Bronchial epithelial cell (primary cell): ENCODE measurements at regions not wholly inside any gene's neighbourhood (a gene's known extent, or its start where the extent isn't known, plus 50 kb on each side); places are given as distances from the start of the nearest gene placed in this dataset.

ENCODE experiments used
- DNase-seq: peaks from one replicate; pipeline ENCODE4 v3.0.0-alpha.2; 2010; ENCODE audit warnings: low read depth
- FAIRE-seq: peaks from 2 replicates; lab custom pipeline; 2011; peaks lifted over from hg19 to GRCh38; lab: Jason Lieb, UNC
- H3K27me3 ChIP-seq: 2 replicates; pipeline ENCODE4 v1.5.1; 2011; ENCODE audit warnings: low read length; ENCODE audit not compliant: control insufficient read depth, insufficient read depth
- H3K36me3 ChIP-seq: 2 replicates; pipeline ENCODE4 v1.5.1; 2011; ENCODE audit warnings: low read length; ENCODE audit not compliant: control insufficient read depth, insufficient read depth
- H3K4me3 ChIP-seq: 2 replicates; pipeline ENCODE4 v1.5.1; 2011; ENCODE audit warnings: mild to moderate bottlenecking, low read depth, low read length, control low read depth
- CTCF ChIP-seq: IDR thresholded peaks from 2 replicates; pipeline ENCODE4 v1.5.1; 2011; ENCODE audit warnings: mild to moderate bottlenecking, moderate library complexity, low read length, control low read depth, inconsistent platforms; ENCODE audit not compliant: insufficient read depth, severe bottlenecking

GRCh38 chr2:15868186-15868585, 72.2 kb upstream of the MYCN start:
- no peaks in the 10 kb centered on the region for H3K27me3 ChIP-seq
- DNase-seq (no peak), FAIRE-seq (no peak)
- no peaks in the 10 kb centered on the region for H3K36me3 ChIP-seq
- no peak overlapping the region for H3K4me3 ChIP-seq
- TF ChIP-seq CTCF, result no peak

GRCh38 chr2:15868704-15869103, 71.6 kb upstream of the MYCN start:
- no peak for DNase-seq
- no peak for FAIRE-seq
- Histone ChIP-seq H3K27me3 (no peaks in the 10 kb centered on the region), H3K4me3 (no peak overlapping the region), H3K36me3 (no peaks in the 10 kb centered on the region)
- TF ChIP-seq CTCF, result no peak

GRCh38 chr2:15869396-15869795, 71.0 kb upstream of the MYCN start:
- H3K27me3 ChIP-seq, result no peaks in the 10 kb centered on the region
- DNase-seq, result no peak
- no peak for TF ChIP-seq CTCF
- no peaks in the 10 kb centered on the region for H3K36me3 ChIP-seq
- H3K4me3 ChIP-seq, result no peak overlapping the region
- FAIRE-seq, result no peak

- no peaks in the 10 kb centered on the region for H3K27me3 ChIP-seq
- TF ChIP-seq CTCF, result no peak
- DNase-seq (no peak), FAIRE-seq (no peak)
- H3K4me3 ChIP-seq, result no peak overlapping the region
- H3K36me3 ChIP-seq, result no peaks in the 10 kb centered on the region
These were observed 70.5 kb upstream of the MYCN start for GRCh38 chr2:15869871-15870270.

GRCh38 chr2:15870565-15870964, 69.8 kb upstream of the MYCN start:
- Histone ChIP-seq H3K36me3 (no peaks in the 10 kb centered on the region), H3K4me3 (no peak overlapping the region), H3K27me3 (no peaks in the 10 kb centered on the region)
- FAIRE-seq (no peak), DNase-seq (no peak)
- no peak for TF ChIP-seq CTCF

GRCh38 chr2:15871239-15871783, 69.0 kb upstream of the MYCN start:
- TF ChIP-seq CTCF, result no peak
- no peak overlapping the region for H3K4me3 ChIP-seq
- FAIRE-seq (no peak), DNase-seq (no peak)
- H3K27me3 ChIP-seq, result no peaks in the 10 kb centered on the region
- H3K36me3 ChIP-seq, result no peaks in the 10 kb centered on the region
